Keratinocyte (primary cell): ENCODE measurements at regions not wholly inside any gene's neighbourhood (a gene's known extent, or its start where the extent isn't known, plus 50 kb on each side); places are given as distances from the start of the nearest gene placed in this dataset.

Source experiments
- DNase-seq: peaks from one replicate; pipeline ENCODE4 v3.0.0-alpha.2; 2011; ENCODE audit warnings: low read depth, missing footprints, low spot score
- FAIRE-seq: peaks from 2 replicates; lab custom pipeline; 2011; peaks lifted over from hg19 to GRCh38; lab: Jason Lieb, UNC
- H2AFZ ChIP-seq: 2 replicates; pipeline ENCODE4 v1.6.0; 2012; ENCODE audit warnings: low read length, control low read depth, inconsistent platforms; ENCODE audit not compliant: control insufficient read depth
- H3K27ac ChIP-seq: 2 replicates; pipeline ENCODE4 v1.5.1; 2011; ENCODE audit warnings: low read length; ENCODE audit not compliant: control insufficient read depth, insufficient read depth
- H3K27me3 ChIP-seq: 3 replicates; pipeline ENCODE4 v1.6.0; 2011; ENCODE audit warnings: low read length; ENCODE audit not compliant: control insufficient read depth, insufficient read depth; ENCODE audit errors: extremely low read depth
- H3K36me3 ChIP-seq, 2 experiments: 2 replicates in 1 of 2; 3 replicates in 1 of 2; pipeline ENCODE4 v1.5.1; 2011; ENCODE audit warnings: low read length in 2 of 2, mild to moderate bottlenecking in 1 of 2; ENCODE audit not compliant: control insufficient read depth in 2 of 2, insufficient read depth in 2 of 2; ENCODE audit errors: extremely low read depth in 1 of 2
- H3K4me1 ChIP-seq: 3 replicates; pipeline ENCODE4 v1.5.1; 2011; ENCODE audit warnings: low read length; ENCODE audit not compliant: control insufficient read depth, insufficient read depth; ENCODE audit errors: extremely low read depth
- H3K4me2 ChIP-seq: 3 replicates; pipeline ENCODE4 v1.6.0; 2011; ENCODE audit warnings: low read depth, low read length; ENCODE audit not compliant: control insufficient read depth, insufficient read depth; ENCODE audit errors: extremely low read depth
- H3K4me3 ChIP-seq, 3 experiments: fragments of 200-600 bp in 1 of 3; sonication (generic) in 1 of 3; 2 replicates in 2 of 3; 3 replicates in 1 of 3; pipeline ENCODE4 v1.5.1; 2011 to 2016; ENCODE audit warnings: low read length in 3 of 3, mild to moderate bottlenecking in 3 of 3, control low read depth in 2 of 3, inconsistent platforms in 1 of 3, low read depth in 1 of 3, mixed read lengths in 1 of 3, mixed run types in 1 of 3, moderate library complexity in 1 of 3; ENCODE audit not compliant: control insufficient read depth in 2 of 3, insufficient read depth in 2 of 3; ENCODE audit errors: extremely low read depth in 1 of 3
- H3K79me2 ChIP-seq: 2 replicates; pipeline ENCODE4 v1.6.0; 2012; ENCODE audit warnings: low read length; ENCODE audit not compliant: control insufficient read depth, insufficient read depth
- H3K9ac ChIP-seq: 3 replicates; pipeline ENCODE4 v1.6.0; 2011; ENCODE audit warnings: low read length; ENCODE audit not compliant: control insufficient read depth, insufficient read depth; ENCODE audit errors: extremely low read depth
- H3K9me1 ChIP-seq: 3 replicates; pipeline ENCODE4 v1.6.0; 2011; ENCODE audit warnings: low read length; ENCODE audit not compliant: control insufficient read depth, insufficient read depth; ENCODE audit errors: extremely low read depth
- H3K9me3 ChIP-seq: 2 replicates; pipeline ENCODE4 v1.5.1; 2012; ENCODE audit warnings: low read depth, low read length; ENCODE audit not compliant: control insufficient read depth
- H4K20me1 ChIP-seq: 3 replicates; pipeline ENCODE4 v1.6.0; 2011; ENCODE audit warnings: low read length; ENCODE audit not compliant: control insufficient read depth, insufficient read depth; ENCODE audit errors: extremely low read depth
- CTCF ChIP-seq, 3 experiments: IDR thresholded peaks in 1 of 3; conservative IDR thresholded peaks in 1 of 3; optimal IDR thresholded peaks in 1 of 3; 2 replicates in 2 of 3; 3 replicates in 1 of 3; pipeline versions ENCODE3 to v1.5.1; 2011; ENCODE audit warnings: low read length in 3 of 3, mild to moderate bottlenecking in 3 of 3, moderate library complexity in 2 of 3, control low read depth in 1 of 3, inconsistent platforms in 1 of 3; ENCODE audit not compliant: insufficient read depth in 2 of 3; ENCODE audit errors: extremely low read depth in 1 of 3
- EZH2 ChIP-seq: IDR thresholded peaks from one replicate; pipeline ENCODE4 v1.6.1; 2012; ENCODE audit warnings: inconsistent platforms, mild to moderate bottlenecking, low read length, moderate library complexity
- dilution Hi-C: fragments of 300-500 bp; cut with MboI; formaldehyde crosslinking; loops from one replicate; pipeline ENCODE4 v1.7.0; 2020; ENCODE audit warnings: low sequenced_read_pairs; ENCODE audit not compliant: extremely low pct_ligation_motif_present

- Histone ChIP-seq H3K4me1 (peaks cover 14% of the 10 kb centered on the region), H3K27me3 (no peaks in the 10 kb centered on the region), H3K9ac (no peak overlapping the region), H3K79me2 (no peaks in the 10 kb centered on the region), H2AFZ (no peak overlapping the region), H3K27ac (no peak overlapping the region), H3K9me1 (no peaks in the 10 kb centered on the region), H3K9me3 (no peaks in the 10 kb centered on the region), H3K4me3 (no peak overlapping the region), H3K36me3 (no peaks in the 10 kb centered on the region), H4K20me1 (no peaks in the 10 kb centered on the region), H3K4me2 (no peak overlapping the region)
- dilution Hi-C loops: no loop called here
- TF ChIP-seq CTCF (optimal IDR thresholded peaks at IDR 0.05 in 1 of 3, IDR thresholded peaks at IDR 0.05 in 1 of 3, conservative IDR thresholded peaks at IDR 0.05 in 1 of 3; ENCODE audit: extremely low read depth in 1 of 3, insufficient read depth in 2 of 3, low read length in 3 of 3) (peak in 2 of 3 experiments; percentile 6 to 9), EZH2 (no peak)
- DNase-seq (no peak), FAIRE-seq (no peak)
These were observed 177.1 kb upstream of the SPRY4 start for GRCh38 chr5:142501890-142502289.

- H3K9me3 ChIP-seq: no peaks in the 10 kb centered on the region
- H3K79me2 ChIP-seq: no peaks in the 10 kb centered on the region
- no peaks in the 10 kb centered on the region for H3K27me3 ChIP-seq
- H3K36me3 ChIP-seq: no peaks in the 10 kb centered on the region
- TF ChIP-seq CTCF (optimal IDR thresholded peaks at IDR 0.05 in 1 of 3, IDR thresholded peaks at IDR 0.05 in 1 of 3, conservative IDR thresholded peaks at IDR 0.05 in 1 of 3; ENCODE audit: extremely low read depth in 1 of 3, insufficient read depth in 2 of 3, low read length in 3 of 3): no peak
- no peak for TF ChIP-seq EZH2
- no peak overlapping the region for H2AFZ ChIP-seq
- H3K4me3 ChIP-seq: no peak overlapping the region
- H3K4me1 ChIP-seq: no peaks in the 10 kb centered on the region
- dilution Hi-C loops: no loop called here
- DNase-seq (no peak), FAIRE-seq (no peak)
- H3K27ac ChIP-seq: no peak overlapping the region
- no peaks in the 10 kb centered on the region for H3K9me1 ChIP-seq
- H3K4me2 ChIP-seq: no peak overlapping the region
- H3K9ac ChIP-seq: no peak overlapping the region
- H4K20me1 ChIP-seq: no peaks in the 10 kb centered on the region
These were observed 175.5 kb upstream of the SPRY4 start for GRCh38 chr5:142500227-142500905.
